ENCODE measurements at regions not wholly inside any gene's neighbourhood (a gene's known extent, or its start where the extent isn't known, plus 50 kb on each side); places are given as distances from the start of the nearest gene placed in this dataset.

DNA sequence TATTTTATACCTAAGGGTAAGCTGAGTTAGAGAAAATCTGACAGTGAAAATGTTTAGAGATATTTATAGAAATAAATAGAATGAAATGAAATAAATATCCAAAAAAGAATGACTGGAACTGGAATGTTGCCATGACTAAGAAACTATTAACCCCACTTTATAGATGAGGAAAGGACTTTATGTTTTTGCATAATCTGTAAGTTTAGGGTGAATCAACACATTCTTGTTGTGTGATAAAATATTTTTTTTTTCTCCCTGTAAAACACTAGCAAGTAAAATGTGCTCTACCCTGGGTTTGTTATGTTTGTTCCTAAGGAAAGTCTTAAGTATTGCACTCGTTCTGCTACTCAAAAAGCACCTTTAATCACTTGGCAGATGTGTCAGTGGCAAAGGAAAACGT lies 83.8 kb upstream of the KL start (continued):
- no peak for TF ChIP-seq HCFC1 (IDR thresholded peaks at IDR 0.05; ENCODE audit: low read length)
- TF ChIP-seq, protein P1, sequence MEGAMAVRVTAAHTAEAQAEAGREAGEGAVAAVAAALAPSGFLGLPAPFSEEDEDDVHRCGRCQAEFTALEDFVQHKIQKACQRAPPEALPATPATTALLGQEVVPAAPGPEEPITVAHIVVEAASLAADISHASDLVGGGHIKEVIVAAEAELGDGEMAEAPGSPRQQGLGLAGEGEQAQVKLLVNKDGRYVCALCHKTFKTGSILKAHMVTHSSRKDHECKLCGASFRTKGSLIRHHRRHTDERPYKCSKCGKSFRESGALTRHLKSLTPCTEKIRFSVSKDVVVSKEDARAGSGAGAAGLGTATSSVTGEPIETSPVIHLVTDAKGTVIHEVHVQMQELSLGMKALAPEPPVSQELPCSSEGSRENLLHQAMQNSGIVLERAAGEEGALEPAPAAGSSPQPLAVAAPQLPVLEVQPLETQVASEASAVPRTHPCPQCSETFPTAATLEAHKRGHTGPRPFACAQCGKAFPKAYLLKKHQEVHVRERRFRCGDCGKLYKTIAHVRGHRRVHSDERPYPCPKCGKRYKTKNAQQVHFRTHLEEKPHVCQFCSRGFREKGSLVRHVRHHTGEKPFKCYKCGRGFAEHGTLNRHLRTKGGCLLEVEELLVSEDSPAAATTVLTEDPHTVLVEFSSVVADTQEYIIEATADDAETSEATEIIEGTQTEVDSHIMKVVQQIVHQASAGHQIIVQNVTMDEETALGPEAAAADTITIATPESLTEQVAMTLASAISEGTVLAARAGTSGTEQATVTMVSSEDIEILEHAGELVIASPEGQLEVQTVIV (IDR thresholded peaks at IDR 0.05; ENCODE audit: borderline replicate concordance, partially characterized antibody) = no peak

DNA sequence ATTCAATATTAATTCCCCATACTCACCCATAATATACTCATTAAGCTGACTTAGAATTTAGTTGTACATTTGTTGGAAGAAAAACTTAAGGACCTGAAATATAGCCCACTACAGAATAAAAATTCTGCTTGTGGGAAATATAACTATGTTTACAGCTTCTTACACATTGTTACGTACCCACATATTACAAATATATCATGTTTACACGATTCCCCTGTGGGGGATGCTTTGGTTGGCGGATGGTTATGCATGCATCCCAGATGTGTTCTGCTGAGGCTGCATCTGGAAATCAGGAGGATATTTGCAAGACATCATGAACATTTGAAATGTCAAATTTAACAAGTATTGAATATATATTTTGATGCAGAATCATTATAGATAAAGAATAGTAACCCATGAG lies 79.5 kb upstream of the KL start:
- ATAC-seq = no peak
- no peaks in the 10 kb centered on the region for H4K20me1 ChIP-seq (ENCODE audit: control insufficient read depth, insufficient read depth)
- H2AFZ ChIP-seq (ENCODE audit: control insufficient read depth, low read depth, low read length) = no peak overlapping the region
- 66% methylated on average over 3 of the region's 3 CpGs for WGBS (ENCODE audit: insufficient coverage, insufficient replicate concordance, low lambda C conversion rate, missing lambda C conversion rate)
- no TSS peak for BruUV-seq (replicated peaks)
- in situ Hi-C loops (cut with MboI) = no loop called here
- ChIA-PET POLR2A (no interaction called here), RAD21 (ENCODE audit: unreplicated experiment) (no interaction called here), SMC1A (ENCODE audit: uncharacterized antibody, unreplicated experiment) (no interaction called here), CTCF (no interaction called here)
- no peaks in the 10 kb centered on the region; the same call in 1 of the 3 replicates for H3K9me3 ChIP-seq (replicated peaks; ENCODE audit: control insufficient read depth, insufficient read depth, low read length)
- no peaks in the 10 kb centered on the region for H3K79me2 ChIP-seq (ENCODE audit: control insufficient read depth, insufficient read depth, low read length)
- no peaks in the 10 kb centered on the region for H3K36me3 ChIP-seq (ENCODE audit: control insufficient read depth in 2 of 2, insufficient read depth in 2 of 2, low read length in 1 of 2)
- intact Hi-C loops (cut with micrococcal nuclease; ENCODE audit: unreplicated experiment) = no loop called here
- no peak overlapping the region for H3K4me3 ChIP-seq
- H3K4me2 ChIP-seq (ENCODE audit: control insufficient read depth, insufficient read depth) = no peak overlapping the region
- DNase-seq (ENCODE audit: low read depth, low spot score) = no peak
- H3K27ac ChIP-seq (ENCODE audit: control insufficient read depth, insufficient read depth) = no peak overlapping the region
- TF ChIP-seq TARDBP (IDR thresholded peaks at IDR 0.05; ENCODE audit: borderline replicate concordance) (no peak), SREBF1 (IDR thresholded peaks at IDR 0.05; ENCODE audit: low read length) (no peak), ATF7 (IDR thresholded peaks at IDR 0.05; ENCODE audit: low read depth) (no peak), HDGF (IDR thresholded peaks at IDR 0.05) (no peak), NR2C1 (IDR thresholded peaks at IDR 0.05) (no peak), MXI1 (IDR thresholded peaks at IDR 0.05; ENCODE audit: low read depth, low read length) (no peak), EED (IDR thresholded peaks at IDR 0.05; ENCODE audit: low read depth) (no peak), MYC (IDR thresholded peaks at IDR 0.05; ENCODE audit: insufficient read depth, insufficient read length, insufficient replicate concordance, low read length, severe bottlenecking) (no peak), MTA3 (IDR thresholded peaks at IDR 0.05; ENCODE audit: borderline replicate concordance, low read length) (no peak)
- TF ChIP-seq, protein P2, sequence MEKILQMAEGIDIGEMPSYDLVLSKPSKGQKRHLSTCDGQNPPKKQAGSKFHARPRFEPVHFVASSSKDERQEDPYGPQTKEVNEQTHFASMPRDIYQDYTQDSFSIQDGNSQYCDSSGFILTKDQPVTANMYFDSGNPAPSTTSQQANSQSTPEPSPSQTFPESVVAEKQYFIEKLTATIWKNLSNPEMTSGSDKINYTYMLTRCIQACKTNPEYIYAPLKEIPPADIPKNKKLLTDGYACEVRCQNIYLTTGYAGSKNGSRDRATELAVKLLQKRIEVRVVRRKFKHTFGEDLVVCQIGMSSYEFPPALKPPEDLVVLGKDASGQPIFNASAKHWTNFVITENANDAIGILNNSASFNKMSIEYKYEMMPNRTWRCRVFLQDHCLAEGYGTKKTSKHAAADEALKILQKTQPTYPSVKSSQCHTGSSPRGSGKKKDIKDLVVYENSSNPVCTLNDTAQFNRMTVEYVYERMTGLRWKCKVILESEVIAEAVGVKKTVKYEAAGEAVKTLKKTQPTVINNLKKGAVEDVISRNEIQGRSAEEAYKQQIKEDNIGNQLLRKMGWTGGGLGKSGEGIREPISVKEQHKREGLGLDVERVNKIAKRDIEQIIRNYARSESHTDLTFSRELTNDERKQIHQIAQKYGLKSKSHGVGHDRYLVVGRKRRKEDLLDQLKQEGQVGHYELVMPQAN (conservative IDR thresholded peaks at IDR 0.05) = no peak
- TF ChIP-seq, protein P3, sequence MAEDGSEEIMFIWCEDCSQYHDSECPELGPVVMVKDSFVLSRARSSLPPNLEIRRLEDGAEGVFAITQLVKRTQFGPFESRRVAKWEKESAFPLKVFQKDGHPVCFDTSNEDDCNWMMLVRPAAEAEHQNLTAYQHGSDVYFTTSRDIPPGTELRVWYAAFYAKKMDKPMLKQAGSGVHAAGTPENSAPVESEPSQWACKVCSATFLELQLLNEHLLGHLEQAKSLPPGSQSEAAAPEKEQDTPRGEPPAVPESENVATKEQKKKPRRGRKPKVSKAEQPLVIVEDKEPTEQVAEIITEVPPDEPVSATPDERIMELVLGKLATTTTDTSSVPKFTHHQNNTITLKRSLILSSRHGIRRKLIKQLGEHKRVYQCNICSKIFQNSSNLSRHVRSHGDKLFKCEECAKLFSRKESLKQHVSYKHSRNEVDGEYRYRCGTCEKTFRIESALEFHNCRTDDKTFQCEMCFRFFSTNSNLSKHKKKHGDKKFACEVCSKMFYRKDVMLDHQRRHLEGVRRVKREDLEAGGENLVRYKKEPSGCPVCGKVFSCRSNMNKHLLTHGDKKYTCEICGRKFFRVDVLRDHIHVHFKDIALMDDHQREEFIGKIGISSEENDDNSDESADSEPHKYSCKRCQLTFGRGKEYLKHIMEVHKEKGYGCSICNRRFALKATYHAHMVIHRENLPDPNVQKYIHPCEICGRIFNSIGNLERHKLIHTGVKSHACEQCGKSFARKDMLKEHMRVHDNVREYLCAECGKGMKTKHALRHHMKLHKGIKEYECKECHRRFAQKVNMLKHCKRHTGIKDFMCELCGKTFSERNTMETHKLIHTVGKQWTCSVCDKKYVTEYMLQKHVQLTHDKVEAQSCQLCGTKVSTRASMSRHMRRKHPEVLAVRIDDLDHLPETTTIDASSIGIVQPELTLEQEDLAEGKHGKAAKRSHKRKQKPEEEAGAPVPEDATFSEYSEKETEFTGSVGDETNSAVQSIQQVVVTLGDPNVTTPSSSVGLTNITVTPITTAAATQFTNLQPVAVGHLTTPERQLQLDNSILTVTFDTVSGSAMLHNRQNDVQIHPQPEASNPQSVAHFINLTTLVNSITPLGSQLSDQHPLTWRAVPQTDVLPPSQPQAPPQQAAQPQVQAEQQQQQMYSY (CRISPR knock-in tag; IDR thresholded peaks at IDR 0.05) = no peak
- TF ChIP-seq, protein P4, sequence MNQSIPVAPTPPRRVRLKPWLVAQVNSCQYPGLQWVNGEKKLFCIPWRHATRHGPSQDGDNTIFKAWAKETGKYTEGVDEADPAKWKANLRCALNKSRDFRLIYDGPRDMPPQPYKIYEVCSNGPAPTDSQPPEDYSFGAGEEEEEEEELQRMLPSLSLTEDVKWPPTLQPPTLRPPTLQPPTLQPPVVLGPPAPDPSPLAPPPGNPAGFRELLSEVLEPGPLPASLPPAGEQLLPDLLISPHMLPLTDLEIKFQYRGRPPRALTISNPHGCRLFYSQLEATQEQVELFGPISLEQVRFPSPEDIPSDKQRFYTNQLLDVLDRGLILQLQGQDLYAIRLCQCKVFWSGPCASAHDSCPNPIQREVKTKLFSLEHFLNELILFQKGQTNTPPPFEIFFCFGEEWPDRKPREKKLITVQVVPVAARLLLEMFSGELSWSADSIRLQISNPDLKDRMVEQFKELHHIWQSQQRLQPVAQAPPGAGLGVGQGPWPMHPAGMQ (IDR thresholded peaks at IDR 0.05; ENCODE audit: borderline replicate concordance) = no peak
- no peak for FAIRE-seq
- H3K9ac ChIP-seq (ENCODE audit: control insufficient read depth, insufficient read depth, low read length) = no peak overlapping the region
- no peaks in the 10 kb centered on the region; the same call in 1 of the 2 replicates for H3K4me1 ChIP-seq (ENCODE audit: control insufficient read depth, insufficient read depth, low read length)
- no peaks in the 10 kb centered on the region for H3K27me3 ChIP-seq (replicated peaks in 1 of 2; ENCODE audit: control insufficient read depth in 2 of 2, insufficient read depth in 2 of 2, low read length in 1 of 2)
